AG09309 (cell line): ENCODE measurements at regions not wholly inside any gene's neighbourhood (a gene's known extent, or its start where the extent isn't known, plus 50 kb on each side); places are given as distances from the start of the nearest gene placed in this dataset.
"Not testable (repeated sequence)": the region's sequence is repeated elsewhere in the genome, so short reads cannot be mapped to it uniquely, and the experiment has no call there.

Experiments
- DNase-seq: peaks from one replicate; pipeline ENCODE4 v3.0.0-alpha.2; 2010; ENCODE audit warnings: low read depth
- H3K4me3 ChIP-seq: 2 replicates; pipeline ENCODE4 v1.5.1; 2011; ENCODE audit warnings: mild to moderate bottlenecking, low read depth, low read length, moderate library complexity; ENCODE audit not compliant: control insufficient read depth
- TF ChIP-seq, protein P1 (sequence below): IDR thresholded peaks from 2 replicates; pipeline ENCODE4 v1.5.1; 2011; ENCODE audit warnings: mild to moderate bottlenecking, low read depth, low read length, inconsistent platforms; ENCODE audit not compliant: insufficient read depth, control insufficient read depth; ENCODE audit errors: missing control alignments

DNA sequence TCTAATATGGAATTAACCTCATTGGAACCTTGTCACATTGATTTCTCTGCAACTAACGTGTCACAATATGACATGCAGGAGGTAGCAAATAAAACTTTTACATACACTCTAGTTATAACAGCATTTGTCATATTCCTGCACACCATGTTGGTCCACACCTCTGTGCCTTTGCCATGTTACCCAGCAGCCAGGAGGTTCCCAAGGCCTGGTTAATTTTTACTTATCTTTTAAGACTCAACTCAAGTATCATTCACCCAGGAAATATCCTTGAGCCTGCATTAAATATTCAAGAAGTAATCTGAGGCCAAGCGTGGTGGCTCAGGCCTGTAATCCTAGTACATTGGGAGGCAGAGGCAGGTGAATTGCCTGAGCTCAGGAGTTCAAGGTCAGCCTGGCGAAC, 447.2 kb upstream of the NR5A2 start:
- TF ChIP-seq, protein P1, sequence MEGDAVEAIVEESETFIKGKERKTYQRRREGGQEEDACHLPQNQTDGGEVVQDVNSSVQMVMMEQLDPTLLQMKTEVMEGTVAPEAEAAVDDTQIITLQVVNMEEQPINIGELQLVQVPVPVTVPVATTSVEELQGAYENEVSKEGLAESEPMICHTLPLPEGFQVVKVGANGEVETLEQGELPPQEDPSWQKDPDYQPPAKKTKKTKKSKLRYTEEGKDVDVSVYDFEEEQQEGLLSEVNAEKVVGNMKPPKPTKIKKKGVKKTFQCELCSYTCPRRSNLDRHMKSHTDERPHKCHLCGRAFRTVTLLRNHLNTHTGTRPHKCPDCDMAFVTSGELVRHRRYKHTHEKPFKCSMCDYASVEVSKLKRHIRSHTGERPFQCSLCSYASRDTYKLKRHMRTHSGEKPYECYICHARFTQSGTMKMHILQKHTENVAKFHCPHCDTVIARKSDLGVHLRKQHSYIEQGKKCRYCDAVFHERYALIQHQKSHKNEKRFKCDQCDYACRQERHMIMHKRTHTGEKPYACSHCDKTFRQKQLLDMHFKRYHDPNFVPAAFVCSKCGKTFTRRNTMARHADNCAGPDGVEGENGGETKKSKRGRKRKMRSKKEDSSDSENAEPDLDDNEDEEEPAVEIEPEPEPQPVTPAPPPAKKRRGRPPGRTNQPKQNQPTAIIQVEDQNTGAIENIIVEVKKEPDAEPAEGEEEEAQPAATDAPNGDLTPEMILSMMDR, result no peak
- H3K4me3 ChIP-seq, result no peak overlapping the region
- DNase-seq, result no peak

DNA sequence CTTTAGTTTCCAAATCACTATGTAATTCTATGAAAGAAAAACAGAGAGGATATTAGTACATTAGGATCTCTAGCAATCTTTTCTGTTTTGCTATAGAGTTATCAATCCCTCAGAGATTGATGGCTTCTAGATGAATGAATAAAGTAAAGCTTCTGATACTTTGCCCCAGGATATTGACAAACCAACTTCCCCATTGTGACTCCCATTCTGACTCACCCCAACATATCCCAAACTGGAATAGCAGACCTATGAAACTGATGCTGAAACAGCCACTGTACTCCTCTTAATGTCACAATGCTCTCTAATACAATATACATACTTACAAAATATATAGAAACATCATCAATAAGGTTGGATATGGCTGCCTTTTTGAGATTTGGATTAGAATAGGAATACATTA, 442.1 kb upstream of the NR5A2 start:
- H3K4me3 ChIP-seq, result no peak overlapping the region
- DNase-seq, result no peak

DNA sequence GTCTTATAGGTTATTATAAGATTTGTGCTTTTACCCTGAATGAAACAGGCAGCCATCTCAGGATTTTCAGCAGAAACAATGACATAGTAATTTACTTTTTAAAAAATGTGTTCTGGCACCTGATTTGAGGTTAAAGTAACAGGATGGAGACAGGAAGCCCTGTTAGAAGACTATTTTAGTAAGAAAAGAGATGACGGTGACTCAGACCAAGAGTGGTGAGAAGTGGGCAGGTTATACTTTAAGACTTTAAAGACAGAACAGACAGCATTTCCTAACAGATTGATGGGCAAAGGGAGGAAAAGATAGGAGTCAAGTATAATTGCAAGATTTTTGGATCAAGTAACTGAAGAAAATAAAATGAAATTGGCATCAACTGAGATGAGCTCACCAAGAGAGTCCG, 436.8 kb upstream of the NR5A2 start:
- H3K4me3 ChIP-seq, result no peak overlapping the region
- no peak for DNase-seq
- TF ChIP-seq, protein P1, result no peak

More for the DNA sequence above, 442.1 kb upstream of the NR5A2 start:
- TF ChIP-seq, protein P1, result no peak

DNA sequence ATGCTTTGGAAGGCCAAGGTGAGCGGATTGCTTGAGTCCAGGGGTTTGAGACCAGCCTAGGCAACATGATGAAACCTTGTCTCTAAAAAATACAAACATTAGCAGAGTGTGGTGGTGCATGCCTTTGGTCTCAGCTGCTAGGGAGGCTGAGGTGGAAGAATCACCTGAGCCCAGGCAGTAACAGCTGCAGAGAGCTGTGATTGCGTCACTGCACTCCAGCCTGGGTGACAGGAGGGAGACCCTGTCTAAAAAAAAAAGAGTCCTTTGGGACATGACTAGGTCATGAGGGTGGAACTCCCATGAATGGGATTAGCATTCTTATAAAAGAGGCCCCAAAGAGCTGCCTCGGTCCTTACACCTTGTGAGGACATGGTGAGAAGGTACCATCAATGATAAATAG, 436.0 kb upstream of the NR5A2 start:
- no peak for DNase-seq
- TF ChIP-seq, protein P1, result no peak
- H3K4me3 ChIP-seq, result no peak overlapping the region

DNA sequence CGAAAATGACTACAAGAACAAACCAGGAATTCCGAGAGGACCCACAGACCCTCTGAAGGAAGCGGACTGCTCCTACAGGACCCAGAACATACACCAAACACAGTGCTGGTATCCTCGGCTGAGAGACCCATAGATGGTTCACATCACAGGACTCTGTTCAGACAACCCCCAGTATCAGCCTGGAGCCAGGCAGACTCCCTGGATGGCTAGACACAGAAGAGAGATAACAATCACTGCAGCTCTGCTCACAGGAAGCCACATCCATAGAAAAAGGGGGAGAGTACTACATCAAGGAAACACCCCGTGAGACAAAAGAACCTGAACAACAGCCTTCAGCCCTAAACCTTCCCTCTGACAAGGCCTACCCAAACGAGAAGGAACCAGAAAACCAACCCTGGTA, 434.0 kb upstream of the NR5A2 start:
- DNase-seq, result no peak
- TF ChIP-seq, protein P1, result no peak
- H3K4me3 ChIP-seq, result no peak overlapping the region

DNA sequence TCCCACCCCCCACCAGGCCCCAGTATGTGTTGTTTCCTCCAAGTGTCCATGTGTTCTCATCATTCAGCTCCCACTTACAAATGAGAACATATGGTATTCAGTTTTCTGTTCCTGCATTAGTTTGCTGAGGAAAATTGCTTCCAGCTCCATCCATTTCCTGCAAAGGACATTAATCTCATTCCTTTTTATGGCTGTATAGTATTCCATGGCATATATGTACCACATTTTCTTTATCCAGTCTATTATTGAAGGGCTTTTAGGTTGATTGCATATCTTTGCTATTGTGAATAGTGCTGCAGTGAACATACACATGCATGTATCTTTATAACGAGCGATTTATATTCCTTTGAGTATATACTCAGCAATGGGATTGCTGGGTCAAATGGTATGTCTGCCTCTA, 431.1 kb upstream of the NR5A2 start:
- H3K4me3 ChIP-seq, DNase-seq: not testable (repeated sequence)

DNA sequence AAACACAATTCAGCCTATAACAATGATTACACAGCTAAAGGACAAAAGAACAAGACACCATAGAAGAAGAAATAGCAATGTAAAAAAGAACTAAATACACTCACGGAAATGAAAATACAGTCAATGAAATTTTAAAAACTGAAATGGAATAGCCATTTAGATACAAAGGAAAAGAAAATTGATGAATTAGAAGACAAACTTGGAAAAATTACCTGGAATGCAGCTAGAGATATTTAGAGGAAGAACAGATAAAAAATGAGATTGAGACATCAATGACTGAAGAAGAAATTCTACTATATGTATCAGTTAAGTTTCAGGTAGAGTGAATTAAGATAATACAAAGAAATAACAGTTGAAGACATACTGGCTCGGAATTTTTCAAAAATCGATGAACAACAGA, 430.4 kb upstream of the NR5A2 start:
- no peak overlapping the region for H3K4me3 ChIP-seq
- no peak for DNase-seq
- TF ChIP-seq, protein P1, result no peak
